HEK293T (cell line): ENCODE measurements at regions not wholly inside any gene's neighbourhood (a gene's known extent, or its start where the extent isn't known, plus 50 kb on each side); places are given as distances from the start of the nearest gene placed in this dataset.

Source experiments
- BHLHE40 ChIP-seq: fragments of 450-650 bp; IDR thresholded peaks from 2 replicates; pipeline ENCODE4 v1.6.1; 2016; ENCODE audit warnings: mild to moderate bottlenecking, moderate library complexity, borderline replicate concordance
- ELF4 ChIP-seq: fragments of 450-650 bp; IDR thresholded peaks from 2 replicates; pipeline ENCODE4 v1.6.1; 2017; ENCODE audit warnings: antibody characterized with exemption
- FOXK2 ChIP-seq: fragments of 450-650 bp; IDR thresholded peaks from 2 replicates; pipeline ENCODE4 v1.6.1; 2016; ENCODE audit warnings: mild to moderate bottlenecking
- FOXM1 ChIP-seq: fragments of 450-650 bp; IDR thresholded peaks from 2 replicates; pipeline ENCODE4 v1.6.1; 2017; ENCODE audit warnings: mild to moderate bottlenecking, borderline replicate concordance
- L3MBTL2 ChIP-seq: fragments of 450-650 bp; conservative IDR thresholded peaks from 2 replicates; pipeline ENCODE4 v1.6.1; 2016; ENCODE audit warnings: mild to moderate bottlenecking
- ZNF384 ChIP-seq: fragments of 450-650 bp; IDR thresholded peaks from 2 replicates; pipeline ENCODE4 v1.6.1; 2016

- TF ChIP-seq FOXK2 = no peak
- TF ChIP-seq BHLHE40 = no peak
- no peak for TF ChIP-seq ELF4
- no peak for TF ChIP-seq FOXM1
- no peak for TF ChIP-seq L3MBTL2
- TF ChIP-seq ZNF384 = no peak
These were observed 61.2 kb upstream of the INPP5A start for GRCh38 chr10:132476146-132477065.
